Endothelial cell of hepatic sinusoid (primary cell): ENCODE measurements at regions not wholly inside any gene's neighbourhood (a gene's known extent, or its start where the extent isn't known, plus 50 kb on each side); places are given as distances from the start of the nearest gene placed in this dataset.

ENCODE experiments used
- in situ Hi-C: cut with HindIII; loops from 2 replicates; pipeline ENCODE4 v1.10.0; 2017; ENCODE audit warnings: low sequenced_read_pairs

DNA sequence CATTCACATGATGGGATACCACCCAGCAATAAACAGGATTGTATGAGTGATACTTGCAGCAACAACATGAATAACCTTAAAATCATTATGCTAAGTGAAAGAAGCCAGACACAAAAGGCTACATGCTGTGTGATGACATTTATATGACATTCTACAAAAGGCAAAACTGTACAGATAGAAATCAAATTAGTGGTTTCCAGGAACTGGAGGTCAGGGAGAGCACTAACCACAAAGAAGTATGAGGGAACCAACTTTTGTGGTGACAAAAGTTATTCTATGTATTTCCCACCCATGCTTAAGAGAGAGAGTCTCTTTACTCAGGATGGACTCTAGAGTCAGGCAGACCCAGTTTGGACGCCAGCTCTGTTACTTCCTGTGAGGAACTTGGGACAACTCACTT lies 364.5 kb upstream of the DAB1 start:
- in situ Hi-C loops = no loop called here

DNA sequence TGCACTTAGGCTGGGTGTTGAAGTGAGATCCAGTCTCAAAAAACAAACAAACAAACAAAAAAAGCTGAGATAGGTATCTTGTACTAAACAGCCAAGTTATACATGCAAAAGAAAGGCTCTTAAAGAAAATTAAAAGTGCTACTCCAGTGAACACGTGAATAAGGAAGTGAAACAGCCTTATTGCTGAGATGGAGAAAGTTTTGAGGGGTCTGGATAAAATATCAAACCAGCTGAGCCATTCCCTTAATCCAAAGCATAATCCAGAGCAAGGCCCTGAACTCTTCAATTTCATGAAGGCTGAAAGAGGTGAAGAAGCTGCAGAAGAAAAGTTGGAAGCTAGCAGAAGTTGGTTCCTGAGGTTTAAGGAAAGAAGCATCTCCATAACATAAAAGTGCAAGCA lies 360.5 kb upstream of the DAB1 start:
- in situ Hi-C loops = loop anchor here (5.0 kb wide), 1 partner anchor 38 kb away; no protein-coding TSS in a partner anchor

DNA sequence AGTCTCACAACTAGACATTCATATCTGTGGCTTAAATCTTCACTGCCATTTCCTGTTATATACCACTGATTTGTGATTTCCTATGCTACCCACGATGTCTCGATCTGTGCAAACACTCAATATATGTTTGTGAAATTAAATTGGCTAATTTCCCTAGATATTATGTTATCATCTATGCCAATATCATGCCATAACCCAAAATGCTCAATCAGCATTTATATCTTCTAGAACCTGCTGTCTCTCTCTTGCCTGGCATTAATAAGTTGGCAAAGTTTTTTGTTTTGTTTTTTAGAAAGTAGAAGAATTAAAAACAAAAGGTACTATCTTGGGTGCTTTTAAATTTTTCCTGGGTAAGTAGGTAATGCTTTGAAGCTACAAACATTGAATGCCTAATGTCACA lies 358.5 kb upstream of the DAB1 start:
- in situ Hi-C loops = loop anchor here (5.0 kb wide), 1 partner anchor 40 kb away; no protein-coding TSS in a partner anchor

DNA sequence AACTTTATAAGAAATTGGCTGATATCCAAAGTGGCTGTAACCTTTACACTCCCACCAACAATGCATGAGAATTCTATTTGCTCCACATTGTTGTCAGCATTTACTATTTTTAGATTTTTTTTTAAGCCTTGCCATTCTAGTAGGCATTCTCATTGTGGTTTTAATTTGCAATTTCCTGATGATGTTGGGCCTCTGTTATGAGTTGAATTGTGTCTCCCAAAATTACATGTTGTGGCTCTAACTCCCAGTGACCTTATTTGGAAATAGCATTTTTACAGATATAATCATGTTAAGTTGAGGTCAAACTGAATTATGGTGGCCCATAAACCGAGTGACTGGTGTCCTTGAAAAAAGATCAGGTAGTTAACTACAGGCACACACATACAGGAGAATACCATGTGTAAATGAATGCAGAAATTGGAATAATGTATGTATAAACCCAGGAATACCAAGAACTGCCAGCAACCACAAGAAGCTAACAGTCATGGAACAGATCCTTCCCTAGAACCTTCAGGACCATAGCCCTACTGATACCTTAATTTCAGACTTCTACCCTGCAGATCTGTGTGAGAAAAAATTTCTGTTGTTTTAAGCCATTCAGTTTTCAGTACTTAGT lies 348.8 kb upstream of the DAB1 start:
- in situ Hi-C loops = no loop called here

DNA sequence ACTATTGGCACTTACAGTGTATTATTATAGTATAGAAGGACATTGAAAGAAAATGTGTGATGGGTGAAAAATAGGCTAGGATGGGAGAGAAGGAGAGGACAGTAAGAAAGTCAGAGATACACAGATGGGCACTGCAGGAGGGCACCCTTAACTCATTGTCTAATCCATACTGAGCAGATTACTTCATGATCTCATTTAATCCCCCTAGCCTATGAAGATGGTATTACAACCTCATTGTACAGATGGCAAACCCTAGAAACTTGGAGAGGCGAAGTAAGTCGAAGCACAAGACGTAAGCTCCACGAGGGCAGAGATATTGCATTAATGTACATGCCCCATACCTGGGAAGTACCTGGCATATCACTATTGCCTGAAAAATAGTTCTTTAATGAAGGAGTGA lies 346.9 kb upstream of the DAB1 start:
- in situ Hi-C loops = no loop called here

- in situ Hi-C loops = no loop called here
These were observed 346.4 kb upstream of the DAB1 start for GRCh38 chr1:57770236-57770635.

- in situ Hi-C loops = no loop called here
These were observed 337.8 kb upstream of the DAB1 start for GRCh38 chr1:57761628-57762027.

DNA sequence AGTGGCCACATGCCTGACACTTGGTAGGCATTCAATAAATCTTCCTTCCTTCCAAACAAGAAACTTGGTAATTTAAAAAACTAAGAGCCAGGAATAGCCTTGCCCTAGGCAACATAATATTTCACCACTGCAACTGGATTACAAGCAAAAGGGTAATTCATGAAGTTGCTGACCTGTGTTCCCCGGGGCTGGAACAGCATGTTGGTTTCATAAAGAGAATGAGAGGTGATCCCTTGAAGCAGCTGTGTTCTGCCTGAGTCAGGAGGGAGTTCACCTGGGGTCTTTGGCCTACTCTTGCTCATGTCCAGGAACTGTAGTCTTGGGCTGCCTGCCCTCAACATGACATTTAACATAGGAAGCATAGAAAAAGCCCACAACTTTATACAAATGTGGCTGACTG lies 329.0 kb upstream of the DAB1 start:
- in situ Hi-C loops = loop anchor here (5.0 kb wide), 1 partner anchor 106 kb away; no protein-coding TSS in a partner anchor

GRCh38 chr1:57748719-57749118 lies 324.9 kb upstream of the DAB1 start:
- in situ Hi-C loops = no loop called here

- in situ Hi-C loops = no loop called here
These were observed 324.0 kb upstream of the DAB1 start for GRCh38 chr1:57747818-57748217.

DNA sequence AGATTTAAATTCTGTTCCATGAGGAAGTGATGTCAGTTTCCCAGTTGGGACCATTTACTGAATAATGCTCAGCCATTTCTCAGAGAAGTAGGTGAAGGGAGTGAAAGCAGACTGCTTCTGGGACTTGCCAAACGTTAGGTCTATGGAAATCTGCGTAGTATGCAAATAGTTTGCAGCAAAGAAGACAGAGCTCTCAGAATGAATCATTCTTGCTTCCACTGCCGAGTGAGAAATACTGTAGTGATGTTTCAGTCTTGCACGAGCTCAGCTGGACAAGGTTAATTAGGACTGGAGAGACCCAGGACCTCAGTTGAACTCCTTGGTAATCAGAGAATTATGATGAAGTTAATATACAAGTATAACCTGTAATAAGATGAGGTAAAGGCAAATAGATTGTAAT lies 317.7 kb upstream of the DAB1 start:
- in situ Hi-C loops = no loop called here

DNA sequence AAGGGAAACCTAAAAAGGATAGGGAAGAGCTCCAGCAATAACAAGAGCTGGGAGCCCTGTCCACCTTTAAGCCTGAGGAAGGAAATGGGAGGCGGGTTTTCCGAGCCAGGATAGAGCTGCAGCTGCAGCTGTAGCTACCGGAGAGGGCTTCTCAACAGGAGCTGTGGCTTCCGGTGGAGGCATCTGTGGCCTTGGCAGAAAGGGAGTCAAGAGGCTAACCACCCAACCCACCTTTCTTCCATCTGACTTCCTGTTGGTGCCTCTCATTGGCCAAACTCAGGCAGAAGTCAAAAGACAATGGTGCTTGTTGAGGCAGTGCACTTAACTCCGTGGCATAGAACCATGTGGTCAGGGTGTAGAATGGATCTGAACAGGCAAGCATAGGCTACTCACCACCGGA lies 313.1 kb upstream of the DAB1 start:
- in situ Hi-C loops = no loop called here

DNA sequence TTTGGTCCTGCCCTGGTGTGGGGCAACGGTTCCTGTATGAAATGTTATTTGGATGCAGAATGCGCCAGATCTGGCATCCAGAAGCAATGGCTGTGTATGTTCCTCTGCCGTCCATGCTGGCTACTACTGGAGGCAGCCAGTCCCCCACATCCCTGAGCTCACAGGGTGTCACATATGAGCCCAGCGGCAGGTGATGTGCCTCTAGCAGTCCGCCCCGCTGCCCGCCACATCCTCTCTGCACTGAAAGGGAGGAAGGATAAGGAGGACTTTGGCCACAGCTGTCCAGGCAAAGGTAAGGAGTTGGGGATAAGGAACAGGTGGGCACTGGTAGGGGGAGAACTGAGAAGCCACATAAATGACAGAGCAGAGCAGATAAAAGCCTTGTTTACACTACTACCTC lies 305.3 kb upstream of the DAB1 start:
- in situ Hi-C loops = no loop called here

DNA sequence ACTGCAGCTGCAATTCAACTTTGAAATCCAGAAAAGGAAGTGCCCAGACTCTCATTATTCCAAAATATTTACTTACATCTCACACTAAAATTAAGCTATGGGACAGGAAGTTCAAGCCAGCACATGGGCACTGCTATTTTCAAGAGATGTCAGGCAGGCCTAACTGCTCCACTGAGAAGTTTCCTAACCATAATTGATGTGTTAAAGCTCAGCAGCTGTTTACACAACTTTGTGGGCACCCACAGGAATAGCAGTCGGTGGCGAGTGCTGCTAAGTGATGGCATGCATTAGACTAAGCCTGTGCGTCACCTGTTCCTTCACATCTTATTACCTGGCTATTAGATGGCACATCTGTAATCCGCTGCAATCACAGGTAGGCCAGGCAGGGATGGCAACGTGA lies 303.3 kb upstream of the DAB1 start:
- in situ Hi-C loops = no loop called here

- in situ Hi-C loops = no loop called here
These were observed 301.5 kb upstream of the DAB1 start for GRCh38 chr1:57725318-57725717.

DNA sequence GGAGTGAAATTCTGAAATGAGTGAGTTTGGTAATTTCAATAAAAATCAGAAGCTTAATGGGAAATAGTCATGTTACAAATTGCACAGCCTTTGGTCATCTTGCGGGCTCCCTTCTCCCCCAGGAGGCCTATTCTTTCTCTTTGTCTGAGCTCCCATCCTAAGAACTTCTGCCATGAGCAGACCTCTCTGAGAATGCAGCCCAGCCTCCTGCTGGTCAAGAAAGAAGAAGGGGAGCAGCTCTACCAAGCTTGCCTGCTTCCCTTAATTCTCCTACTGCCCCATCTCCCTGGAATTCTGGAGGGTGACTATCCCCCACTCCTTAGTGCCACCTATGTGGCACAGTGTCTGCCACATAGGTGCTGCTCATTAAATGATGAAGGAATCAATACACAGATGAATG lies 300.7 kb upstream of the DAB1 start:
- in situ Hi-C loops = loop anchor here (5.0 kb wide), 1 partner anchor 47 kb away; no protein-coding TSS in a partner anchor

- in situ Hi-C loops = loop anchor here (5.0 kb wide), 1 partner anchor 45 kb away; no protein-coding TSS in a partner anchor
These were observed 298.6 kb upstream of the DAB1 start for GRCh38 chr1:57722285-57722978.

- in situ Hi-C loops = loop anchor here (5.0 kb wide), 1 partner anchor 44 kb away; no protein-coding TSS in a partner anchor
These were observed 297.1 kb upstream of the DAB1 start for GRCh38 chr1:57721001-57721400.

DNA sequence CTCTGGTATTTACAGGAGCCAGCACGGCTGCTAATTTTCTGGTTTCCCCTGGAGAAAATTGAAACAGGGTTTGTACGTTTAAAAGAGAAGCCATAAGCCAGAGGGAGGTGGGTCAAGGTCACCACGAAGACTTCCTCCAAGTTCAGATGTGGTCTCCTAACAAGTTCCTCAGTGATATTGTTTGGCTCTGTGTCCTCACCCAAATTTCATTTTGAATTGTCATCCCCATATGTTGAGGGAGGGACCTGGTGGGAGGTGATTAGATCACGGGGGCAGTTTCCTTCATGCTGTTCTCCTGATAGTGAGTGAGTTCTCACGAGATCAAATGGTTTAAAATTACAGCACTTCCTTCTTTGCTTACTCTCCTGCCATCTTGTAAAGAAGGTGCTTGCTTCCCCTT lies 295.4 kb upstream of the DAB1 start:
- in situ Hi-C loops = no loop called here

GRCh38 chr1:57713501-57713900 lies 289.6 kb upstream of the DAB1 start:
- in situ Hi-C loops = no loop called here

GRCh38 chr1:57712846-57713245 lies 289.0 kb upstream of the DAB1 start:
- in situ Hi-C loops = no loop called here

- in situ Hi-C loops = no loop called here
These were observed 287.5 kb upstream of the DAB1 start for GRCh38 chr1:57711326-57711725.
